Liver (tissue), 3 donors: ENCODE measurements at regions not wholly inside any gene's neighbourhood (a gene's known extent, or its start where the extent isn't known, plus 50 kb on each side); places are given as distances from the start of the nearest gene placed in this dataset.

ENCODE experiments used
- ATF3 ChIP-seq: IDR thresholded peaks from 2 replicates; pipeline ENCODE4 v1.6.1; 2016; ENCODE audit warnings: antibody characterized with exemption
- HNF4A ChIP-seq, 2 donors: conservative IDR thresholded peaks; 2 replicates each; pipeline ENCODE4 v1.6.1; 2016; ENCODE audit warnings: antibody characterized with exemption in 2 of 2, mild to moderate bottlenecking in 2 of 2
- HNF4G ChIP-seq: IDR thresholded peaks from 2 replicates; pipeline ENCODE4 v1.6.1; 2016; ENCODE audit warnings: antibody characterized with exemption
- NR2F2 ChIP-seq: IDR thresholded peaks from 2 replicates; pipeline ENCODE4 v1.6.1; 2016; ENCODE audit warnings: antibody characterized with exemption
- SP1 ChIP-seq: IDR thresholded peaks from 2 replicates; pipeline ENCODE4 v1.6.1; 2018; ENCODE audit warnings: antibody characterized with exemption, mild to moderate bottlenecking
- TAF1 ChIP-seq: conservative IDR thresholded peaks from 2 replicates; pipeline ENCODE4 v1.6.1; 2016; ENCODE audit warnings: antibody characterized with exemption, mild to moderate bottlenecking
- YY1 ChIP-seq: IDR thresholded peaks from 2 replicates; pipeline ENCODE4 v1.6.1; 2016; ENCODE audit warnings: antibody characterized with exemption, mild to moderate bottlenecking
- TF ChIP-seq, protein P1 (sequence below): fragments of 150-350 bp; IDR thresholded peaks from 2 replicates; pipeline ENCODE4 v1.5.1; 2017; ENCODE audit warnings: improper control_type of control experiment, low read depth, low read length; ENCODE audit not compliant: missing input control
- TF ChIP-seq, protein P2 (sequence below): IDR thresholded peaks from 2 replicates; pipeline ENCODE4 v1.6.1; 2016; ENCODE audit warnings: antibody characterized with exemption
- TF ChIP-seq, protein P3 (sequence below): IDR thresholded peaks from 2 replicates; pipeline ENCODE4 v1.6.1; 2016; ENCODE audit warnings: antibody characterized with exemption, mild to moderate bottlenecking
- donor health status: healthy.
- donor health status: healthy.

- TF ChIP-seq, protein P1, sequence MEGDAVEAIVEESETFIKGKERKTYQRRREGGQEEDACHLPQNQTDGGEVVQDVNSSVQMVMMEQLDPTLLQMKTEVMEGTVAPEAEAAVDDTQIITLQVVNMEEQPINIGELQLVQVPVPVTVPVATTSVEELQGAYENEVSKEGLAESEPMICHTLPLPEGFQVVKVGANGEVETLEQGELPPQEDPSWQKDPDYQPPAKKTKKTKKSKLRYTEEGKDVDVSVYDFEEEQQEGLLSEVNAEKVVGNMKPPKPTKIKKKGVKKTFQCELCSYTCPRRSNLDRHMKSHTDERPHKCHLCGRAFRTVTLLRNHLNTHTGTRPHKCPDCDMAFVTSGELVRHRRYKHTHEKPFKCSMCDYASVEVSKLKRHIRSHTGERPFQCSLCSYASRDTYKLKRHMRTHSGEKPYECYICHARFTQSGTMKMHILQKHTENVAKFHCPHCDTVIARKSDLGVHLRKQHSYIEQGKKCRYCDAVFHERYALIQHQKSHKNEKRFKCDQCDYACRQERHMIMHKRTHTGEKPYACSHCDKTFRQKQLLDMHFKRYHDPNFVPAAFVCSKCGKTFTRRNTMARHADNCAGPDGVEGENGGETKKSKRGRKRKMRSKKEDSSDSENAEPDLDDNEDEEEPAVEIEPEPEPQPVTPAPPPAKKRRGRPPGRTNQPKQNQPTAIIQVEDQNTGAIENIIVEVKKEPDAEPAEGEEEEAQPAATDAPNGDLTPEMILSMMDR = no peak
- TF ChIP-seq YY1 (no peak), NR2F2 (no peak), HNF4A (conservative IDR thresholded peaks at IDR 0.05) (no peak), SP1 (no peak), ATF3 (no peak), HNF4G (no peak), TAF1 (no peak)
- TF ChIP-seq, protein P2, sequence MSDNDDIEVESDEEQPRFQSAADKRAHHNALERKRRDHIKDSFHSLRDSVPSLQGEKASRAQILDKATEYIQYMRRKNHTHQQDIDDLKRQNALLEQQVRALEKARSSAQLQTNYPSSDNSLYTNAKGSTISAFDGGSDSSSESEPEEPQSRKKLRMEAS = no peak
- TF ChIP-seq, protein P3, sequence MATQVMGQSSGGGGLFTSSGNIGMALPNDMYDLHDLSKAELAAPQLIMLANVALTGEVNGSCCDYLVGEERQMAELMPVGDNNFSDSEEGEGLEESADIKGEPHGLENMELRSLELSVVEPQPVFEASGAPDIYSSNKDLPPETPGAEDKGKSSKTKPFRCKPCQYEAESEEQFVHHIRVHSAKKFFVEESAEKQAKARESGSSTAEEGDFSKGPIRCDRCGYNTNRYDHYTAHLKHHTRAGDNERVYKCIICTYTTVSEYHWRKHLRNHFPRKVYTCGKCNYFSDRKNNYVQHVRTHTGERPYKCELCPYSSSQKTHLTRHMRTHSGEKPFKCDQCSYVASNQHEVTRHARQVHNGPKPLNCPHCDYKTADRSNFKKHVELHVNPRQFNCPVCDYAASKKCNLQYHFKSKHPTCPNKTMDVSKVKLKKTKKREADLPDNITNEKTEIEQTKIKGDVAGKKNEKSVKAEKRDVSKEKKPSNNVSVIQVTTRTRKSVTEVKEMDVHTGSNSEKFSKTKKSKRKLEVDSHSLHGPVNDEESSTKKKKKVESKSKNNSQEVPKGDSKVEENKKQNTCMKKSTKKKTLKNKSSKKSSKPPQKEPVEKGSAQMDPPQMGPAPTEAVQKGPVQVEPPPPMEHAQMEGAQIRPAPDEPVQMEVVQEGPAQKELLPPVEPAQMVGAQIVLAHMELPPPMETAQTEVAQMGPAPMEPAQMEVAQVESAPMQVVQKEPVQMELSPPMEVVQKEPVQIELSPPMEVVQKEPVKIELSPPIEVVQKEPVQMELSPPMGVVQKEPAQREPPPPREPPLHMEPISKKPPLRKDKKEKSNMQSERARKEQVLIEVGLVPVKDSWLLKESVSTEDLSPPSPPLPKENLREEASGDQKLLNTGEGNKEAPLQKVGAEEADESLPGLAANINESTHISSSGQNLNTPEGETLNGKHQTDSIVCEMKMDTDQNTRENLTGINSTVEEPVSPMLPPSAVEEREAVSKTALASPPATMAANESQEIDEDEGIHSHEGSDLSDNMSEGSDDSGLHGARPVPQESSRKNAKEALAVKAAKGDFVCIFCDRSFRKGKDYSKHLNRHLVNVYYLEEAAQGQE = no peak
These were observed 348.3 kb downstream of the TSHZ3 start for GRCh38 chr19:31000913-31001312.
